ENCODE measurements at regions not wholly inside any gene's neighbourhood (a gene's known extent, or its start where the extent isn't known, plus 50 kb on each side); places are given as distances from the start of the nearest gene placed in this dataset.

GRCh38 chr2:217097346-217097745, 237.5 kb upstream of the TNP1 start:
- WGBS (ENCODE audit: extremely low coverage, insufficient coverage, insufficient read length) = no CpG with 5 or more reads among the region's 2 CpGs

GRCh38 chr2:217096474-217097225, 236.8 kb upstream of the TNP1 start:
- peak overlapping the region; percentile 31 for H4K91ac ChIP-seq (ENCODE audit: low read depth, low read length)
- H2AK5ac ChIP-seq (ENCODE audit: low read length) = no peak overlapping the region
- H3K18ac ChIP-seq (ENCODE audit: low read length) = no peak overlapping the region
- no peaks in the 10 kb centered on the region for H3K36me3 ChIP-seq (ENCODE audit: control insufficient read depth in 1 of 2, insufficient read depth in 2 of 2, low read length in 2 of 2)
- H3K4me3 ChIP-seq (ENCODE audit: low read depth, low read length) = no peak overlapping the region
- H2BK12ac ChIP-seq (ENCODE audit: low read length) = peak overlapping the region; percentile 62
- H4K12ac ChIP-seq (ENCODE audit: low read depth, low read length) = no peak overlapping the region
- no peak overlapping the region for H3K9ac ChIP-seq (ENCODE audit: low read length)
- H3K27ac ChIP-seq (ENCODE audit: low read depth, low read length) = no peak overlapping the region
- H3K9me3 ChIP-seq (ENCODE audit: insufficient read depth, low read depth, low read length) = peaks cover 2% of the 10 kb centered on the region
- H3K23ac ChIP-seq (ENCODE audit: low read length) = no peak overlapping the region
- H2AFZ ChIP-seq (ENCODE audit: insufficient read depth, low read length, poor library complexity) = no peak overlapping the region
- H3K4me2 ChIP-seq (ENCODE audit: low read length) = no peak overlapping the region
- no peaks in the 10 kb centered on the region for H3K79me2 ChIP-seq (ENCODE audit: control insufficient read depth, insufficient read depth, low read length, poor library complexity)
- no peak overlapping the region for H4K8ac ChIP-seq (ENCODE audit: low read depth, low read length)
- no peak for DNase-seq
- peaks cover 4% of the 10 kb centered on the region for H3K79me1 ChIP-seq (ENCODE audit: low read length)
- no peak overlapping the region for H3K4ac ChIP-seq (ENCODE audit: low read depth, low read length)
- no peak overlapping the region for H3K14ac ChIP-seq (ENCODE audit: low read length)
- WGBS (ENCODE audit: extremely low coverage, insufficient coverage, insufficient read length) = no CpG with 5 or more reads among the region's 7 CpGs
- no peaks in the 10 kb centered on the region for H3K27me3 ChIP-seq (ENCODE audit: insufficient read depth, low read length)
- H2BK120ac ChIP-seq (ENCODE audit: insufficient read depth, low read length, poor library complexity) = no peak overlapping the region
- H2BK5ac ChIP-seq (ENCODE audit: low read depth, low read length, poor library complexity) = no peak overlapping the region
- H3K4me1 ChIP-seq (ENCODE audit: control insufficient read depth in 1 of 2, insufficient read depth in 2 of 2, low read length in 2 of 2) = no peaks in the 10 kb centered on the region

More at GRCh38 chr2:217097346-217097745, 237.5 kb upstream of the TNP1 start:
- no peak overlapping the region for H3K4ac ChIP-seq (ENCODE audit: low read depth, low read length)
- no peak overlapping the region for H2BK120ac ChIP-seq (ENCODE audit: insufficient read depth, low read length, poor library complexity)
- no peak overlapping the region for H3K4me3 ChIP-seq (ENCODE audit: low read depth, low read length)
- peaks cover 7% of the 10 kb centered on the region for H3K79me1 ChIP-seq (ENCODE audit: low read length)
- no peak overlapping the region for H2BK5ac ChIP-seq (ENCODE audit: low read depth, low read length, poor library complexity)
- DNase-seq = no peak
- no peak overlapping the region for H3K18ac ChIP-seq (ENCODE audit: low read length)
- no peak overlapping the region for H4K12ac ChIP-seq (ENCODE audit: low read depth, low read length)
- H4K8ac ChIP-seq (ENCODE audit: low read depth, low read length) = no peak overlapping the region
- H2AK5ac ChIP-seq (ENCODE audit: low read length) = no peak overlapping the region
- no peak overlapping the region for H3K14ac ChIP-seq (ENCODE audit: low read length)
- H3K79me2 ChIP-seq (ENCODE audit: control insufficient read depth, insufficient read depth, low read length, poor library complexity) = peaks cover 1% of the 10 kb centered on the region
- no peak overlapping the region for H4K91ac ChIP-seq (ENCODE audit: low read depth, low read length)
- H3K9me3 ChIP-seq (ENCODE audit: insufficient read depth, low read depth, low read length) = peaks cover 2% of the 10 kb centered on the region
- no peaks in the 10 kb centered on the region for H3K36me3 ChIP-seq (ENCODE audit: control insufficient read depth in 1 of 2, insufficient read depth in 2 of 2, low read length in 2 of 2)
- no peak overlapping the region for H2AFZ ChIP-seq (ENCODE audit: insufficient read depth, low read length, poor library complexity)
- H3K9ac ChIP-seq (ENCODE audit: low read length) = no peak overlapping the region
- H2BK12ac ChIP-seq (ENCODE audit: low read length) = peak overlapping the region; percentile 62
- no peak overlapping the region for H3K27ac ChIP-seq (ENCODE audit: low read depth, low read length)
- H3K4me2 ChIP-seq (ENCODE audit: low read length) = no peak overlapping the region
- no peak overlapping the region for H3K23ac ChIP-seq (ENCODE audit: low read length)
- no peaks in the 10 kb centered on the region for H3K27me3 ChIP-seq (ENCODE audit: insufficient read depth, low read length)
- H3K4me1 ChIP-seq (ENCODE audit: control insufficient read depth in 1 of 2, insufficient read depth in 2 of 2, low read length in 2 of 2) = no peaks in the 10 kb centered on the region

GRCh38 chr2:217095511-217096205, 235.8 kb upstream of the TNP1 start:
- Histone ChIP-seq H3K14ac (ENCODE audit: low read length) (no peak overlapping the region), H2BK12ac (ENCODE audit: low read length) (no peak overlapping the region), H2AK5ac (ENCODE audit: low read length) (no peak overlapping the region), H3K36me3 (ENCODE audit: control insufficient read depth in 1 of 2, insufficient read depth in 2 of 2, low read length in 2 of 2) (no peaks in the 10 kb centered on the region), H3K18ac (ENCODE audit: low read length) (no peak overlapping the region), H3K27me3 (ENCODE audit: insufficient read depth, low read length) (no peaks in the 10 kb centered on the region), H3K9me3 (ENCODE audit: insufficient read depth, low read depth, low read length) (peaks cover 2% of the 10 kb centered on the region), H3K4me3 (ENCODE audit: low read depth, low read length) (no peak overlapping the region), H3K79me2 (ENCODE audit: control insufficient read depth, insufficient read depth, low read length, poor library complexity) (no peaks in the 10 kb centered on the region), H3K4me1 (ENCODE audit: control insufficient read depth in 1 of 2, insufficient read depth in 2 of 2, low read length in 2 of 2) (no peaks in the 10 kb centered on the region), H4K8ac (ENCODE audit: low read depth, low read length) (no peak overlapping the region), H3K27ac (ENCODE audit: low read depth, low read length) (no peak overlapping the region), H3K23ac (ENCODE audit: low read length) (no peak overlapping the region), H2BK120ac (ENCODE audit: insufficient read depth, low read length, poor library complexity) (no peak overlapping the region), H3K4ac (ENCODE audit: low read depth, low read length) (no peak overlapping the region), H4K12ac (ENCODE audit: low read depth, low read length) (no peak overlapping the region), H3K9ac (ENCODE audit: low read length) (no peak overlapping the region), H3K4me2 (ENCODE audit: low read length) (no peak overlapping the region), H2AFZ (ENCODE audit: insufficient read depth, low read length, poor library complexity) (no peak overlapping the region), H2BK5ac (ENCODE audit: low read depth, low read length, poor library complexity) (no peak overlapping the region), H3K79me1 (ENCODE audit: low read length) (peaks cover 2% of the 10 kb centered on the region), H4K91ac (ENCODE audit: low read depth, low read length) (no peak overlapping the region)
- WGBS (ENCODE audit: extremely low coverage, insufficient coverage, insufficient read length) = no CpG with 5 or more reads among the region's 4 CpGs
- peak in 1 of 2 donors; percentile 13 for DNase-seq

GRCh38 chr2:217092710-217093379, 233.0 kb upstream of the TNP1 start:
- Histone ChIP-seq H3K9ac (ENCODE audit: low read length) (no peak overlapping the region), H3K4ac (ENCODE audit: low read depth, low read length) (no peak overlapping the region), H2AK5ac (ENCODE audit: low read length) (no peak overlapping the region), H3K18ac (ENCODE audit: low read length) (no peak overlapping the region), H3K79me1 (ENCODE audit: low read length) (peaks cover 2% of the 10 kb centered on the region), H4K91ac (ENCODE audit: low read depth, low read length) (no peak overlapping the region), H3K4me3 (ENCODE audit: low read depth, low read length) (no peak overlapping the region), H3K4me1 (ENCODE audit: control insufficient read depth in 1 of 2, insufficient read depth in 2 of 2, low read length in 2 of 2) (no peaks in the 10 kb centered on the region), H3K9me3 (ENCODE audit: insufficient read depth, low read depth, low read length) (peaks cover 2% of the 10 kb centered on the region), H3K14ac (ENCODE audit: low read length) (no peak overlapping the region), H3K79me2 (ENCODE audit: control insufficient read depth, insufficient read depth, low read length, poor library complexity) (no peaks in the 10 kb centered on the region), H3K4me2 (ENCODE audit: low read length) (no peak overlapping the region), H2BK5ac (ENCODE audit: low read depth, low read length, poor library complexity) (no peak overlapping the region), H3K23ac (ENCODE audit: low read length) (no peak overlapping the region), H4K12ac (ENCODE audit: low read depth, low read length) (no peak overlapping the region), H2AFZ (ENCODE audit: insufficient read depth, low read length, poor library complexity) (no peak overlapping the region), H4K8ac (ENCODE audit: low read depth, low read length) (no peak overlapping the region), H3K27me3 (ENCODE audit: insufficient read depth, low read length) (no peaks in the 10 kb centered on the region), H3K27ac (ENCODE audit: low read depth, low read length) (no peak overlapping the region), H3K36me3 (ENCODE audit: control insufficient read depth in 1 of 2, insufficient read depth in 2 of 2, low read length in 2 of 2) (no peaks in the 10 kb centered on the region), H2BK12ac (ENCODE audit: low read length) (peak overlapping the region; percentile 51), H2BK120ac (ENCODE audit: insufficient read depth, low read length, poor library complexity) (no peak overlapping the region)
- WGBS (ENCODE audit: extremely low coverage, insufficient coverage, insufficient read length) = no CpG with 5 or more reads among the region's 17 CpGs
- no peak for DNase-seq
